OCI-LY3 (cell line): ENCODE measurements at regions not wholly inside any gene's neighbourhood (a gene's known extent, or its start where the extent isn't known, plus 50 kb on each side); places are given as distances from the start of the nearest gene placed in this dataset.

Experiments
- EZH2phosphoT487 ChIP-seq: fragments of 200-600 bp; shearing (Covaris generic); IDR thresholded peaks from 2 replicates; pipeline ENCODE4 v1.6.1; 2018; ENCODE audit warnings: antibody characterized with exemption, mixed run types, low read depth
- TF ChIP-seq, protein P1 (sequence below): fragments of 200-600, 300-600 bp; sonication (generic); IDR thresholded peaks from 2 replicates; pipeline ENCODE4 v1.5.1; 2014; ENCODE audit warnings: antibody characterized with exemption, low read length, low read depth

DNA sequence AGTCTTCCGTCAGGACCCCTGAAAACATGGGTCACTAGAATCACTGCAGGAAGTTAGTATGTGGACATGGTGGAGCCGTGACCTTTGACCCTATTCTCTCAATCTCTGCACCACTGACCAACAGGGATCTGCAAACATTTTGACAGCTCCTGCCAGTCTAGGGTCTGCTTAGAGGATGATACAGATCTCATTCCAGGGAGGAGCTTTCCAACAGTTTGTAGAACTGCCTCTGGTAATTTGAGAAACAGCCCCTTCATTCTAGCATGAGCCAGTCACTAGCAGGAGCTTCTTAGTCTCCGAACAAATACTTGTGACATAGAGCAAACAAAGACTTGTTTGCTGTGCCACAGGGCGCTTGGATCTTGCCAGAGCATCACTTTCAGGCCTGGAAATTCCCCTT lies 270.3 kb upstream of the CFAP20DC start:
- TF ChIP-seq, protein P1, sequence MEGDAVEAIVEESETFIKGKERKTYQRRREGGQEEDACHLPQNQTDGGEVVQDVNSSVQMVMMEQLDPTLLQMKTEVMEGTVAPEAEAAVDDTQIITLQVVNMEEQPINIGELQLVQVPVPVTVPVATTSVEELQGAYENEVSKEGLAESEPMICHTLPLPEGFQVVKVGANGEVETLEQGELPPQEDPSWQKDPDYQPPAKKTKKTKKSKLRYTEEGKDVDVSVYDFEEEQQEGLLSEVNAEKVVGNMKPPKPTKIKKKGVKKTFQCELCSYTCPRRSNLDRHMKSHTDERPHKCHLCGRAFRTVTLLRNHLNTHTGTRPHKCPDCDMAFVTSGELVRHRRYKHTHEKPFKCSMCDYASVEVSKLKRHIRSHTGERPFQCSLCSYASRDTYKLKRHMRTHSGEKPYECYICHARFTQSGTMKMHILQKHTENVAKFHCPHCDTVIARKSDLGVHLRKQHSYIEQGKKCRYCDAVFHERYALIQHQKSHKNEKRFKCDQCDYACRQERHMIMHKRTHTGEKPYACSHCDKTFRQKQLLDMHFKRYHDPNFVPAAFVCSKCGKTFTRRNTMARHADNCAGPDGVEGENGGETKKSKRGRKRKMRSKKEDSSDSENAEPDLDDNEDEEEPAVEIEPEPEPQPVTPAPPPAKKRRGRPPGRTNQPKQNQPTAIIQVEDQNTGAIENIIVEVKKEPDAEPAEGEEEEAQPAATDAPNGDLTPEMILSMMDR: no peak
- TF ChIP-seq EZH2phosphoT487: no peak
